NCI-H2227 (cell line): ENCODE measurements at regions not wholly inside any gene's neighbourhood (a gene's known extent, or its start where the extent isn't known, plus 50 kb on each side); places are given as distances from the start of the nearest gene placed in this dataset.
A peak's percentile ranks its signal among the peaks of the same experiment; 100 is the strongest.

Experiments
- DNase-seq: peaks from one replicate; lab custom pipeline; 2025; ENCODE audit not compliant: unreplicated experiment; lab: John Stamatoyannopoulos, UW

GRCh38 chr13:111472559-111473460 lies 152.4 kb downstream of the TEX29 start:
- DNase-seq: no peak

DNA sequence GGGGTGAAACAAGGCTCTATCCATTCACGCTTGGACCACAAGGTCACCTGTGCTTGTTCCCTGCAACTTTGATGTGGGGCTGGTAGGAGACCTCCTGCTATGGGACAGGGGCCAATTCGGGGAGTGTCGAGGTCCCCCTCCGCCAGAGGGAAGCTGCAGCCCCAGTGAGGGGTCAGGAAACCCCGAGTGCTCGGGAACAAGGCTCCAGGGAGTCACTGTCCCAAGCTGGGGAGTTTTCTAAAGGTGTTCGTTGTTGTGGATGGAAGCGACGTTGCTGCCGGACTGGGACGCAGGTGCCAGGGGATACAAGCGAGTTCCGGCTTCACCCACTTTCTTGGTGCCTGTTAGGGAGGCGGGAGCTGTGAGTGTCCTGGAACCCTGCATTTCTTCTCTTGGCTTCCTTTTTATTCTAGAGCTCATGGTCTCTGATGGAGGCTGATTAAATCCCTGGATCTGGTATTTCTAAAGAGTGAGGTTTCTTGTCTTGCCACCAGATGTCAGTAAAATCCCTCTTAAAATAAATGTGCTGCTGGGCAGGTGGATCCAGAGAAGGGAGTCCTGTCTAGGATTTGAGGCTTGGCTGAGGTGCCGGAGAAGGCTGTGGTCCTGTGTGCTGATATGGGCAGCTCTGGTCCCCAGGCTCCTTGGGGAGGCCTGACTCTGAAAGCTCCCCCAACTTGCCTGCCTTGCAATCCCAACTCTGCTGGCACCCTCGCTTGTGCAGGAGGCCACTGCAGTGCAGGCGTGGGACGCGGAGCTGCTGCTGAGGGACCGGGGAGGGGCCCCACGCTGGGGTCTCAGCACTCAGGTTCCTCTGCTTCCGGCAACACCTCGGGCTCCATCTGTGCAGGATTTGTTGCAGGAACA lies 153.9 kb downstream of the TEX29 start:
- DNase-seq: peak; percentile 73

GRCh38 chr13:111475488-111475887 lies 155.0 kb downstream of the TEX29 start:
- DNase-seq: no peak

DNA sequence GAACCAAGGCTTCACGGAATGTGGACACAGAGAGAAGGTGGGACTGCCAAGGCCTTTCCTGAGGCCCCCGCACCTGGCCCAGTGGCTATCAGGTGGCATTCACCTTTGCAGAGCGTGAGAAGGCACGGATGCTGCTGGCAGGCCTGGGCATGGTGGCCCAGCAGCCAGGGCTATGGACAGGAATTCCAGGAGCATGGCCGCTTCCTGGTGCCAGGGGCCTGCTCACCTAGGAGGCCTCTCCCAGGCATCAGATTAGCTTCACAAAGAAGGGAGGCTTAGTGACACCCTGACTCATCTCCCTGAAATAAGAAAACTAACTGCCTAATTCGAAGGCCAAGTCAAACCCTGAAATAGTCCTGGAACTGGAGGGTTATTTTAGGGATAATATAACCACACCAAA lies 155.8 kb downstream of the TEX29 start:
- DNase-seq: no peak

- no peak for DNase-seq
Observed at GRCh38 chr13:111479412-111479811, 159.0 kb downstream of the TEX29 start.

DNA sequence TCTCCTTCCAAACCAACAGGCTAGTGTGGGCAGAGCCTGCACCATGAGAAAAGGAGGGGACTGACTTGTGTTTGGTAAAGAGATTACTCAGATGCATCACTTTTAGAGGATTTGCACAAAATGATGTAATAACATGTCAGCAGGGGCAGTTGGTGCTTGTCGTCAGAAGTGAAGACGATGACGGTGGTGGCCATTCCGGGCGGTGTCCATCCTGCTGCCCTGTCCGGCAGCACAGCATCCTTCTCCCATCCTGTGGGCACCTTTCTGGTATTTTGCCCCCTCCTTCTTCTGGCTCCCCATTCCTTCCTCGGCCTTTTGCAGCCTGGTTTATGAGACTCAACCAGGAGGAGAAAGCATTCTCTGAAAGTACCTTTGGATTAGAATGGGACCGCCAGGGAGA lies 160.1 kb downstream of the TEX29 start:
- no peak for DNase-seq

DNA sequence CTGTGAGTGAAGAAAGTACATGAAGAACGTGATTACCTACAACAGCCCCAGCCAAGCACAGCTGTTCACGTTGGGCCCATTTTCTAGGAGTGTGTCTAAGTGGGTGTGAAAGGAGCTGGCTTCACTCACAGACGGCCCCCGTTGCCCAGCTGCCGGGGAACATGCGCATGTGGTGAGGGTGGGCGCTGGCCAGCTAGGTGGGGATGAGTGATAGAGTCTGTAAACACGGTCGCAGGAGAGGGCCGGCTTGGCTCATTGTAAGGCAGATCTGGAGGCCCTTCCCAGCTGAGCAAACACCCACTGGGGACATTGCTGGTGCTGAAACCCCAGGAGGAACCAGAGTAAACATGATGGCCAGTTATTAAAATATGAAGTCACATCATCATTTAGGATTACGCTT lies 160.5 kb downstream of the TEX29 start:
- DNase-seq: no peak

DNA sequence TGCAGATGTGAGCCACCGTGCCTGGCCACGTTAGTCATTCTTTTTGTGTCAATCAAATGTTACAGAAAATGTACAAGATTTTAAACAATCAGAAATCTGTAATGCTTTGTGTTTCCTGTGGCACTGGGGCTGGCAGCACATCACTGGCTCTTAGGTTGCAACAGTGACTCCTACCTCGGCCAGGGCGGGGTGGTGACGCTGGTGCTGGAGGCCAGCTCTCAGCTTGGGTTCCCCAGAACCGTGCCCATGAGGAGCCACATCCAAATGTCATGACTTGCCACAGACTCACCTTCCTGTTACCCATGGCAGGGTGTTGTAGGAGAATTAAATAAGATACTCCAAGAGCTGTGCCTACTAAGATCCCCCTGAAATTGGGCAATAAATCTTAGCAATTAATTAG lies 161.7 kb downstream of the TEX29 start:
- no peak for DNase-seq

DNA sequence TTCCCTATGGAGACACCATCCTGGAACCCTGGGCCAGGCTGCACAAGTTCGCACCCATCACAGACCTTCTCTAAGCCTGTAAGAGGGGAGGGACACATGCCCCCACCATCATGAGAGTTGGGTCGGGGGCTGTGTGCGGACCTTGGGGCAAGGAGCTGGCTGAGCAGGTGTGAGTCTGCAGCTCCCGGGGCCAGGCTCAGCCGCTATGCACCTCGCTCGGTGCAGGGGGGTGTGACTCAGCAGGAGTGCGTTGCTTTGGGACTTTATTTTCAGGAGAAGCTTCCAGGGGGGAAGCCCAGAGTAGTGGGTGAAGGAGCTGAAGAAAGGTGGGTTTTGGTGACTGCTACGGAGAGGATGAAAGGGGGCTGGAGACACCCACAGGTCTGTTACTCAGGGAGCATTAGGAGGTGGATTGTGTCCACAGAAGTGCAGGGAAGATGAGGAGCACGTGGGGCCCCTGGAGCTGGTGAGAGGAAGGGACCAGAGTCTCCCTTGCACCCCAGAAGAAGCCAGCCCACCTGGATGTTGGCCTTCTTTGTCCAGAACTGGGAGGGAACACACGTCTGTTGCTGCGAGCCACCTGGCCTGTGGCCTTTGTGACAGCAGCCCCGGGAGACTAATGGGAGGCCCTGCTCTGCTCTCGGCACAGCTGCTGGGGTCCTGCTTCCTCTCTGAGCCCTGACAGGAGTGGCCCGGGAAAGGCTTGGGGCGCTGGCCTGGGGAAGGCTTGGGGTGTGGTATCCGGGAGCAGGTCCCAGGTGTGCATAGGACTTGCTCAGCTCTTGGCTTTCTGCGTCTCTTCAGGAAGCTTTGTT lies 162.6 kb downstream of the TEX29 start:
- no peak for DNase-seq

GRCh38 chr13:111483621-111483987 lies 163.2 kb downstream of the TEX29 start:
- DNase-seq: no peak

DNA sequence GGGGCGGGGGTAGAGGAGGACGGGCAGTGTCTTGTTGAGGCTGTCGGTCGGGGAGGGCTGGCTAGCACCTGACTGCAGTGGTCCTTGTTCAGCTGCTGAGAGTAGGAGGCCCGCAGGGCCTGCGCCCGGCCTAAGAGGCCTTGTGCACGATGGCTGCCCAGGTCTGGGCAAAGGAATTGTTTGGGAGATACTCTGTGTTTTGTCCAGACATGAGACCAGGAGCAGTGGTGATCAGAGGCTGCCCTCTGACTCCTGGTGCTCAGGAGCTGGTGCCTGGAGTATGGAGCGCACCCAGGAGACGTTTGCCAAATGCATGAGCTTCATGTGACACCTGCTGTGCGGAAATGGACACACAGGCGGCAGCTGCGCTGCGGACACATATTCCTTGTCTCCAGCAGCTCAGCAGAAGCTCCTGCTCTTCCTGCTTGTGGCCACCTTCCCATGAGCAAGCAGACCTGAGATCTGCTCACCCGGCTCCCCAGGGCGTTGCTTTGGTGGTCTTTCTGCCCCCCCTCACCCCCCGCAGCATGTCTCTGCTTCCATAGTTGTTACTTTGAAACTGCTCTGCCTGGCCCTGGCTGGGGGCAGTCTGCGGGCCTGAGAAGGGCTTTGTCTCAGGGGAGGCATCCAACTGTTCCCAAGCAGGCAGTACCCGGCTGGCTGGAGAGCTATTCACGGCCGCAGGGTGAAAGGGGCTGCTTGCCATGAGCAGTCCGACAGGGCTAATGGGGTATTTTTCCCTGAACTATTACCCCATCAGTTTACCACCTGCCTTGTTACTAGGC lies 163.9 kb downstream of the TEX29 start:
- no peak for DNase-seq

GRCh38 chr13:111484959-111485358 lies 164.5 kb downstream of the TEX29 start:
- no peak for DNase-seq

DNA sequence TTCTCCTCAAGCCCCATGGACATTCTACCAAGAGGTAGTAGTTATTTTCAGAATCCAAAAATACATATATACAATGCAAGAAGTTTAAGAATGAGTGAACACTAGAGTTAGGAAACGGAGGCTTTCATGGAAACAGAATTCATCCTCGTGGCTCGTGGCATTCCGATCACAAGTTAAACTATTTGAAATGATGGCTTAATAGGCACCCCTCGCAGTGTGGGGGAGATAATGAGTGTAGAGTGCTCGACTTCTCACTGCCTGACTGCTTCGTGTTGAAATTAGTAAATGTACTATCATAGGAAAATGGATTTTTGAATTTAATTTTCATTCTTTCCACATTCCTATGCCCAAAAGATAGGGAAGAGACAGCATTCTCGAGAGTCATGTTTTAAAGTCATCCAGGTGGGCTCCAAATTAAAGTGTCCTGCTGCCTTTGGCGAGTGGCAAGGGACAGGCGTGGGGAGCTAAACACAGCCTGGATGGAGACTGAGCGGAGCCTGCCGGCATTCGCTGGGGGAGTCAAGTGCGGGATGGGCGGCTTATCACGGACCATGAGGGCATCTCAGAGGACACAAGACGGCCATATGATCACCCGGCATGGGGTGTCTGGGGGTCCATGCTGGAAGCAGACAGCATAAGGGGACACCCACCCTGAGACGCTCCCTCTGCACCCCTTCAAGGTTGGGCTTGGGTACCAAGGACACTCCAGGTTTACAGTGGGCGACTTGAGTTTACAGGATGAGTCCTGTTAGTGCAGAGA lies 165.2 kb downstream of the TEX29 start:
- no peak for DNase-seq

DNA sequence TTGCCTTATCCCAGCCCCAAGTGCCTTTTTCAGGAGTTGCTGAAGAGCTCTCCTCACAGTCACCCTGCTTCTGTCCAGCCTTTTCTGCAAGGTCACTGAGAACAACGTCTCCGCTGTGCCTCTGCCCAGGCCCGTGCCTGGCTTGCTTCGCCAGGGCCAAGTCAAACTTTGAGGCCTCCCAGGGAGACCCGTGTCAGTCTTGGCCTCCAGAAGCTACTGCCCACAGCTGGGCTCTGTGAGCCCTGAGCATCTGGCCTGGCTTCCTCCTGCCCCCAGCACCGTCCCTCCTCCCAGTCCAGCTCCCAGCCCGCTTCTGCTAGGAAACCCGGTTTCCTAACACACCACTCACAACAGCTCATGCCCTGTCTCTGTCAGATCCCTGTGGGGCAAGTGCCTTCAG lies 165.9 kb downstream of the TEX29 start:
- DNase-seq: no peak

GRCh38 chr13:111486801-111487200 lies 166.4 kb downstream of the TEX29 start:
- DNase-seq: no peak

GRCh38 chr13:111488486-111489132 lies 168.2 kb downstream of the TEX29 start:
- no peak for DNase-seq

- no peak for DNase-seq
Observed at GRCh38 chr13:111489301-111489700, 168.9 kb downstream of the TEX29 start.

GRCh38 chr13:111490611-111491010 lies 170.2 kb downstream of the TEX29 start:
- no peak for DNase-seq

GRCh38 chr13:111491021-111491420 lies 170.6 kb downstream of the TEX29 start:
- DNase-seq: no peak
